Fibroblast of pulmonary artery (primary cell): ENCODE measurements at regions not wholly inside any gene's neighbourhood (a gene's known extent, or its start where the extent isn't known, plus 50 kb on each side); places are given as distances from the start of the nearest gene placed in this dataset.

Experiments
- DNase-seq: peaks from one replicate; pipeline ENCODE4 v3.0.0-alpha.2; 2010; ENCODE audit warnings: low read depth
- H3K4me3 ChIP-seq: replicated peaks from 2 replicates; pipeline ENCODE4 v1.5.1; 2011; ENCODE audit warnings: low read depth, mild to moderate bottlenecking, control low read depth, low read length, moderate library complexity
- TF ChIP-seq, protein P1 (sequence below): IDR thresholded peaks from 2 replicates; pipeline ENCODE4 v1.5.1; 2011; ENCODE audit warnings: mild to moderate bottlenecking, control low read depth, low read length, inconsistent platforms; ENCODE audit errors: missing control alignments

DNA sequence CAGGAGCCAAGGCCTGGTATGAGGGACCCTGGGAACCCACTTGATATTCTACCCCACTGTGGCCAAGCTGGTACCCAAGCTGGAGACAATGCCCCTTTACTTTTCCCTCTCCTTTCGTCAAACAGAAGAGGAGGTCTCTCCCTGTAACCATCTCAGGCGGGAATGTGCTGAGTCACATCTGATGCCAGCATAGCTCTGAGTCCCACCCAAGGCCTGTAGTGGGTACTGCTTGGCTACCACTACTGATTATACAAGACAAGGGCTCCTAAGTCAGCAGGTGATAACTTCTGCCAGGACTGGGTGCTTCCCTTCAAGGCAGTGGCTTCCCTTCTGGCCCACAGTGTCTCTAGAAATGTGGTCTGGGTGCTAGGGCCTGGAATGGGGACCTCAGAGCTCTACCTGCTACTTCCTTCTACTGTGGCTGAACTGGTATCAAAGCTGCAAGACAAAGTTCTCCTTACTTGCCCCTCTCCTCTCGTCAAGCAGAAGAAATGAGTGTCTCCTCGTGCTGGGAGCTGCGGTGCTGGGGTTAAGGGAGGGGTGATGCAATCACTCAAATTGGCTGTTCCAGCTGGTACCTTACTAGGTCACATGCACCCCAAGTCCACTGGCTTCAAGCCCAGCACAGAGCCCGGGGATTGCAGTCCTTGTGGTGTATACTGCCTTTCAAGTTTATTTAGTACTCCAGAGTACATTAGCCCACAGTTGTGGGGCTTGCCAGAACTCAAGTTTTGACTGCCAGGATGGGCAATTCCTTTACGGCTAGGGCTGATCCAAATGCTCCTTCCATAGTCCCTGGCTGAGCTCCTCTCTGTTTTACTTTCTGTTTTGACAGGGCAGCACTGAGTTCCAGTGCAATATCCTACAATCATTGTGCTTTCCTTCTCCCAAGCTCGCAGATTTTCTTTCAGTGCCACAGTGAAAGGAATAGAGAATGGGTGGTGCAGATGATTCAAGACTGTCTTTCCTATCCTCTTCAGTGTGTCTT, 419.7 kb upstream of the CNTN5 start:
- TF ChIP-seq, protein P1, sequence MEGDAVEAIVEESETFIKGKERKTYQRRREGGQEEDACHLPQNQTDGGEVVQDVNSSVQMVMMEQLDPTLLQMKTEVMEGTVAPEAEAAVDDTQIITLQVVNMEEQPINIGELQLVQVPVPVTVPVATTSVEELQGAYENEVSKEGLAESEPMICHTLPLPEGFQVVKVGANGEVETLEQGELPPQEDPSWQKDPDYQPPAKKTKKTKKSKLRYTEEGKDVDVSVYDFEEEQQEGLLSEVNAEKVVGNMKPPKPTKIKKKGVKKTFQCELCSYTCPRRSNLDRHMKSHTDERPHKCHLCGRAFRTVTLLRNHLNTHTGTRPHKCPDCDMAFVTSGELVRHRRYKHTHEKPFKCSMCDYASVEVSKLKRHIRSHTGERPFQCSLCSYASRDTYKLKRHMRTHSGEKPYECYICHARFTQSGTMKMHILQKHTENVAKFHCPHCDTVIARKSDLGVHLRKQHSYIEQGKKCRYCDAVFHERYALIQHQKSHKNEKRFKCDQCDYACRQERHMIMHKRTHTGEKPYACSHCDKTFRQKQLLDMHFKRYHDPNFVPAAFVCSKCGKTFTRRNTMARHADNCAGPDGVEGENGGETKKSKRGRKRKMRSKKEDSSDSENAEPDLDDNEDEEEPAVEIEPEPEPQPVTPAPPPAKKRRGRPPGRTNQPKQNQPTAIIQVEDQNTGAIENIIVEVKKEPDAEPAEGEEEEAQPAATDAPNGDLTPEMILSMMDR: no peak
- no peak for DNase-seq
- no peak overlapping the region for H3K4me3 ChIP-seq

DNA sequence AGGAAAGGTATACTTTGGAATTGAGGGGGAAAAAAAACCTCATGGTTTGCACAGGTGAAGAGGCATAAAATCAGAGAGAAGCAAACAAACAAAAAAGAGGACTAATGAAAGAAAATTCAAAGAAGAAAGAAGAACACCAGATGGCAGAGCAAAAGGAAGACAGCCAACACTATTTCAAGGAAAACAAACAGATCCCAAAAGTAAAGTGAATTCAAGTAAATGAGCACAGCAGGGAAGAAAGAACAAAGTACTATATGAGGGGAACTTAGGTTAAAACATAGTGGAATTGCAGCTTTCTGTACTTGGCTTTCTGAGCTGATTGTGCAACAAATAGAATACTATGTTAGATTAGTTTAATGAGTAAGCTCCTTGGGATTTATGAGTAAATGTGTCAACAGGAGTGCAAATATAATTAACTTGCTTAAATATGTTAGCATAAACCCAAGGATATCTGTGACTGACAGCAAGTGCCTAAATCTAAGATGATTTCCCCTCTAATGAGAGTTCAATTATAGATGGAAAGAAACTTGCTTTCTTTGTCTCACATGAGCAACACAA, 404.6 kb upstream of the CNTN5 start:
- peak; percentile 17 for DNase-seq
- H3K4me3 ChIP-seq: no peak overlapping the region
- TF ChIP-seq, protein P1: no peak

DNA sequence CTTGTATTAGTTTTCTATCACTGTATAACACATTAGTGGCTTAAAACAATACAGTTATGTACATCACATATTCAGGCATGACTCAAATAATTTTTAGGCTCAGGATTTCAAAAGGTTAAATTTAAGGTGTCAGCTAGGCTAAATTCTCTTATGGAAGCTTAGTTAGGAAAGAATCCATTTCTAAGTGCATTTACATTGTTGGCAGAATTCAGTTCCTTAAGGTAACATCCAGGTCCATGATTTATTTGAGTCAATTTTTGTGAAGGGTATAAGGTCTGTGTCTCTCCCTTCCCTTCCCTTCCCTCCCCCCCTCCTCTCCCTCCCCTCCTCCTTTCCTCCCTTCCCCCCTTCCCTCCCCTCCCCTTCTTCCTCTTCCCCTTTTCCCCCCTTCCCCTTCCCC, 399.0 kb upstream of the CNTN5 start:
- TF ChIP-seq, protein P1: no peak
- no peak for DNase-seq
- no peak overlapping the region for H3K4me3 ChIP-seq

DNA sequence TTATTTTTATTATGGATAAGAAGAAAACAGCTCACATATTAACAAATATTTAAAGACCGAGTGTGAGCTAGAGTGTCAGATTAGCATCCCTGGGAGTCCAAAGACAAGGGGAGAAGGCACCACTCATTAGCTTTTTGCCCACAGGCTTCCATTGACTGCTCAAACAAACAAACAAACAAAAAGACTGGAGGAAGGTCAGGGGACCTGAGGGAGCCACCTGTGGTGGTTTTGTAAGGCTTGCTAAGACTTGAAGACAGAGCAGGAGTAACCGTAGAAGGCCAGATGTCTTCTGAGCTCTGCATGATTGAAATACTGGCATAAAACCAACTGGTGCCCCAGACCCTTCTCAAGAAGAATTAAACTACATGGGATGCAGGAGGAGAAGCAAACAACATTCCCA, 395.2 kb upstream of the CNTN5 start:
- DNase-seq: no peak
- TF ChIP-seq, protein P1: no peak
- H3K4me3 ChIP-seq: no peak overlapping the region

DNA sequence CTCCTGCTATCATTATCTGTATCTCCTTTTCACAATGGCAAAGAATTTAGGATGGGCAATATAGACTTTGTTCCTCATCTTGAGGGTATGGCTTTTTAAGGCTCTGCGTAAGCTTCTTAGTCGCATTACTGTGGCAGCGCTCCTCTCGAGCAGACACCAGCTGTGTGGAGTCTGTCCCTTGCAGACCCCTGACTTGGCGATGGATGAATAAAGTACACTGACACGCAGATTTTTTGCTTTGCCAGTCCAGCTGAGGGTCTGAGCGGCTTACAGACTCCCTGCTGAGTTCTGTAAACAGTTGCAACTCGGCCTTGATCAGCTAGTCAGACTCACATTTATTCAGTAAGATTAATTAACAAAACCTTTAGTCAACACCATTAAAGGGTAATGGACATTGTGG, 390.0 kb upstream of the CNTN5 start:
- DNase-seq: no peak
- H3K4me3 ChIP-seq: no peak overlapping the region
- TF ChIP-seq, protein P1: no peak

DNA sequence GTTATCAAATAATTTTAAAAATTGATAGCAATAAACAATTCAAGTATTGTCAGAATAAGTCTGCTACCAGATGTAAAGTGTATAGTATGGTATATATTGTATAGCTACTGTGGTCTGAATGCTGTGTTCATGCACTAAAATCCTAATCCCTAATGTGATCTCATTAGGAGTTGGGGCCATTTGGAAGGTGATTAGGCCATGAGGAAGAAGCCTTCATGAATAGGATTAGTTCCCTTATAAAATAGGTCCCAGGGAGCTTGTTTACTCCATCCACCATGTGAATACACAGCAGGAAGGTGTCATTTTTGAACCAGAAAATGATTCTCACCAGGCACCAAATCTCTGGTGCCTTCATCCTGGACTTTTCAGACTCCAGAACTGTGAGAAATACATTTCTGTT, 363.0 kb upstream of the CNTN5 start:
- DNase-seq: no peak
- no peak overlapping the region for H3K4me3 ChIP-seq
- TF ChIP-seq, protein P1: no peak

DNA sequence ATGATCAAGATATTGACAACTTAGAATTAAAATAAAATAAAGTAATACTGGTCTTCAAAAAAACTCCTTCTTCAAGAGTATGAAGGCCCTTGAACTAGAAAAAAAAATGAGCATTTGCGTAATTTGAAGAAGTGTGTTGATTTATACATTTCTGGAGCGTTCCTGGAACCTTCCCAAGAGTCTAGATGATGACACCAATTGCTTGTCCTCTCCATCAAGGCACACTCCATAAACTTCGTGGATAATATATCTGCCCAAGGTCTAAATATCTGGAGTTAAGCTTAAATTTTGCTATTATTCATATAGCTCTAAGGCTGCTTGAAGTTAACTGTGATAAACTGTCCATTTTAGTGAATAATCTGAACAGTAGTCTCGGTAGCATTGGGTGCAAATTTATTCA, 361.3 kb upstream of the CNTN5 start:
- DNase-seq: no peak
- no peak overlapping the region for H3K4me3 ChIP-seq
- TF ChIP-seq, protein P1: no peak
